H1 (cell line): ENCODE measurements at regions not wholly inside any gene's neighbourhood (a gene's known extent, or its start where the extent isn't known, plus 50 kb on each side); places are given as distances from the start of the nearest gene placed in this dataset.

Experiments used
- CTCF ChIA-PET: fragments of 300-600 bp; sonication (Branson Sonifier 250); formaldehyde crosslinking; loops from one replicate; lab custom pipeline; 2021; ENCODE audit not compliant: partially characterized antibody; lab: Charles Lee
- POLR2A ChIA-PET: fragments of 300-600 bp; sonication (Branson Sonifier 250); formaldehyde crosslinking; loops from one replicate; lab custom pipeline; 2021; ENCODE audit warnings: inconsistent platforms; ENCODE audit not compliant: partially characterized antibody; lab: Charles Lee
- DNase-seq, 2 experiments: peaks; one replicate each; pipeline versions ENCODE4 v3.0.0 to v3.0.0-alpha.2; 2010 to 2022; ENCODE audit warnings: low spot score in 2 of 2, low read depth in 1 of 2, mixed read lengths in 1 of 2
- FAIRE-seq: peaks from 2 replicates; lab custom pipeline; 2011; peaks lifted over from hg19 to GRCh38; lab: Jason Lieb, UNC
- H2AFZ ChIP-seq: 2 replicates; pipeline ENCODE4 v1.8.1; 2012; ENCODE audit warnings: low read length, inconsistent platforms
- H2AK5ac ChIP-seq: 2 replicates; pipeline ENCODE4 v1.6.1; 2013; ENCODE audit warnings: low read depth, low read length
- H2BK120ac ChIP-seq: replicated peaks from 2 replicates; pipeline ENCODE3; 2013; ENCODE audit warnings: low read depth, low read length, inconsistent platforms
- H2BK12ac ChIP-seq: 2 replicates; pipeline ENCODE4 v1.6.1; 2013; ENCODE audit warnings: low read depth, low read length
- H2BK15ac ChIP-seq: 2 replicates; pipeline ENCODE4 v1.6.1; 2013; ENCODE audit warnings: low read length
- H2BK20ac ChIP-seq: 2 replicates; pipeline ENCODE4 v1.6.1; 2013; ENCODE audit warnings: low read length
- H2BK5ac ChIP-seq: 2 replicates; pipeline ENCODE4 v1.6.1; 2013; ENCODE audit warnings: low read depth, low read length
- H3K14ac ChIP-seq: 2 replicates; pipeline ENCODE4 v1.6.1; 2013; ENCODE audit warnings: inconsistent platforms; ENCODE audit not compliant: insufficient read length
- H3K18ac ChIP-seq: 2 replicates; pipeline ENCODE4 v1.6.1; 2013; ENCODE audit warnings: low read length; ENCODE audit errors: extremely low read depth
- H3K23ac ChIP-seq: 2 replicates; pipeline ENCODE4 v1.6.1; 2013; ENCODE audit warnings: inconsistent platforms; ENCODE audit not compliant: insufficient read length
- H3K23me2 ChIP-seq: 2 replicates; pipeline ENCODE4 v1.6.1; 2013; ENCODE audit warnings: low read depth, low read length
- H3K27ac ChIP-seq: 2 replicates; pipeline ENCODE4 v1.6.1; 2011; ENCODE audit warnings: low read depth, low read length, inconsistent platforms
- H3K27me3 ChIP-seq, 4 experiments: replicated peaks in 1 of 4; 1 replicate in 1 of 4; 2 replicates in 3 of 4; pipeline versions ENCODE4 v1.6.1 to v1.8.1; 2011 to 2013; ENCODE audit warnings: low read length in 3 of 4, mild to moderate bottlenecking in 3 of 4, inconsistent platforms in 2 of 4, mixed read lengths in 2 of 4, moderate library complexity in 1 of 4; ENCODE audit not compliant: control insufficient read depth in 3 of 4, insufficient read depth in 3 of 4; ENCODE audit errors: extremely low read depth in 1 of 4
- H3K36me3 ChIP-seq, 4 experiments: 2 replicates each; pipeline versions ENCODE4 v1.6.1 to v1.8.1; 2011 to 2013; ENCODE audit warnings: mild to moderate bottlenecking in 4 of 4, low read length in 3 of 4, moderate library complexity in 2 of 4, control low read depth in 1 of 4, inconsistent platforms in 1 of 4; ENCODE audit not compliant: insufficient read depth in 4 of 4, control insufficient read depth in 2 of 4
- H3K4ac ChIP-seq: replicated peaks from 2 replicates; pipeline ENCODE3; 2013; ENCODE audit warnings: low read length, low read depth, mixed read lengths, inconsistent platforms; ENCODE audit not compliant: insufficient read length
- H3K4me1 ChIP-seq, 4 experiments: replicated peaks in 1 of 4; 1 replicate in 1 of 4; 2 replicates in 3 of 4; pipeline versions ENCODE4 v1.6.1 to v1.8.1; 2011 to 2013; ENCODE audit warnings: low read length in 3 of 4, inconsistent platforms in 2 of 4, mixed read lengths in 1 of 4; ENCODE audit not compliant: insufficient read depth in 4 of 4, control insufficient read depth in 3 of 4
- H3K4me2 ChIP-seq, 2 experiments: 2 replicates each; pipeline versions ENCODE4 v1.6.1 to v1.8.1; 2011 to 2013; ENCODE audit warnings: low read depth in 2 of 2, low read length in 2 of 2, control low read depth in 1 of 2, inconsistent platforms in 1 of 2, mild to moderate bottlenecking in 1 of 2; ENCODE audit not compliant: insufficient read depth in 1 of 2
- H3K4me3 ChIP-seq, 4 experiments: fragments of 200-600, 300-600 bp in 1 of 4; sonication (generic), shearing (Covaris generic), sonication (Bioruptor Twin) in 1 of 4; 2 replicates each; pipeline versions ENCODE4 v1.5.1 to v1.8.1; 2011 to 2016; ENCODE audit warnings: low read length in 4 of 4, low read depth in 3 of 4, control low read depth in 2 of 4, inconsistent platforms in 2 of 4, mild to moderate bottlenecking in 2 of 4, mixed read lengths in 1 of 4, moderate library complexity in 1 of 4; ENCODE audit not compliant: insufficient read depth in 2 of 4; ENCODE audit errors: extremely low read depth in 1 of 4
- H3K56ac ChIP-seq: replicated peaks from 2 replicates; pipeline ENCODE3; 2013; ENCODE audit warnings: low read depth, mild to moderate bottlenecking, mixed read lengths, low read length, inconsistent platforms; ENCODE audit not compliant: insufficient read length
- H3K79me1 ChIP-seq: 2 replicates; pipeline ENCODE4 v1.6.1; 2013; ENCODE audit warnings: low read depth, low read length, control low read depth
- H3K79me2 ChIP-seq, 2 experiments: 2 replicates each; pipeline versions ENCODE4 v1.6.1 to v1.8.1; 2012 to 2013; ENCODE audit warnings: low read length in 2 of 2, mild to moderate bottlenecking in 2 of 2, inconsistent platforms in 1 of 2; ENCODE audit not compliant: insufficient read depth in 2 of 2, control insufficient read depth in 1 of 2
- H3K9ac ChIP-seq, 4 experiments: replicated peaks in 1 of 4; 1 replicate in 1 of 4; 2 replicates in 3 of 4; pipeline versions ENCODE4 v1.6.1 to v1.8.1; 2011 to 2013; ENCODE audit warnings: low read depth in 3 of 4, low read length in 3 of 4, control low read depth in 2 of 4, mild to moderate bottlenecking in 2 of 4, moderate library complexity in 2 of 4, inconsistent platforms in 1 of 4; ENCODE audit errors: extremely low read depth in 1 of 4
- H3K9me3 ChIP-seq, 2 experiments: 2 replicates each; pipeline versions ENCODE4 v1.6.1 to v1.8.1; 2012 to 2013; ENCODE audit warnings: mild to moderate bottlenecking in 2 of 2, moderate library complexity in 2 of 2, control low read depth in 1 of 2, inconsistent platforms in 1 of 2, low read depth in 1 of 2, low read length in 1 of 2, mixed read lengths in 1 of 2; ENCODE audit not compliant: insufficient read depth in 2 of 2
- H4K20me1 ChIP-seq, 2 experiments: replicated peaks in 1 of 2; 2 replicates each; pipeline versions ENCODE3 to v1.8.1; 2011 to 2013; ENCODE audit warnings: inconsistent platforms in 2 of 2, low read length in 2 of 2, mild to moderate bottlenecking in 1 of 2; ENCODE audit not compliant: insufficient read depth in 2 of 2, control insufficient read depth in 1 of 2
- H4K5ac ChIP-seq: 2 replicates; pipeline ENCODE4 v1.6.1; 2013; ENCODE audit warnings: low read length, low read depth, mixed read lengths, inconsistent platforms; ENCODE audit not compliant: insufficient read length
- H4K8ac ChIP-seq: 2 replicates; pipeline ENCODE4 v1.8.0; 2013; ENCODE audit warnings: mild to moderate bottlenecking, moderate library complexity, low read length, inconsistent platforms; ENCODE audit not compliant: insufficient read depth; ENCODE audit errors: extremely low read depth
- H4K91ac ChIP-seq: replicated peaks from 2 replicates; pipeline ENCODE3; 2013; ENCODE audit warnings: low read length, mixed read lengths, inconsistent platforms; ENCODE audit not compliant: insufficient read length
- MAFK ChIP-seq: IDR thresholded peaks from 2 replicates; pipeline ENCODE4 v1.6.1; 2012; ENCODE audit warnings: low read depth, mild to moderate bottlenecking, improper control_type of control experiment, low read length
- RFX5 ChIP-seq: IDR thresholded peaks from 2 replicates; pipeline ENCODE4 v1.6.1; 2011; ENCODE audit warnings: low read depth, low read length, improper control_type of control experiment, borderline replicate concordance
- WGBS, 2 experiments: shearing (Covaris generic) in 1 of 2; methylation state at CpG; one replicate each; pipeline versions ENCODE4 v1.1.6 to v1.1.7; 2013 to 2015; ENCODE audit warnings: low lambda C conversion rate in 2 of 2, mixed read lengths in 2 of 2, inconsistent platforms in 1 of 2, low coverage in 1 of 2, missing lambda C conversion rate in 1 of 2; ENCODE audit not compliant: insufficient replicate concordance in 2 of 2, insufficient coverage in 1 of 2, insufficient read length in 1 of 2; ENCODE audit errors: extremely low coverage in 1 of 2, missing lambda C conversion rate in 1 of 2; 5-methylcytosine and 5-hydroxymethylcytosine counted together

- no peaks in the 10 kb centered on the region for H3K36me3 ChIP-seq
- no peak overlapping the region for H2BK20ac ChIP-seq
- H3K56ac ChIP-seq: no peak overlapping the region
- H3K9me3 ChIP-seq: no peaks in the 10 kb centered on the region
- H3K4me2 ChIP-seq: no peak overlapping the region
- H3K9ac ChIP-seq: no peak overlapping the region
- WGBS, 2 experiments: 92% methylated on average over 1 of the region's 1 CpG; no CpG with 5 or more reads in 1 of the 2 experiments
- POLR2A ChIA-PET: no interaction called here
- no peak overlapping the region for H2BK12ac ChIP-seq
- no peak overlapping the region for H3K18ac ChIP-seq
- no peak overlapping the region for H3K14ac ChIP-seq
- no peaks in the 10 kb centered on the region for H3K4me1 ChIP-seq
- H3K79me1 ChIP-seq: no peaks in the 10 kb centered on the region
- no peak overlapping the region for H4K91ac ChIP-seq
- no peak overlapping the region for H2BK120ac ChIP-seq
- H3K4ac ChIP-seq: no peak overlapping the region
- H2BK5ac ChIP-seq: no peak overlapping the region
- no peaks in the 10 kb centered on the region for H3K27me3 ChIP-seq
- H4K5ac ChIP-seq: no peak overlapping the region
- H2AFZ ChIP-seq: no peak overlapping the region
- no peak overlapping the region for H4K8ac ChIP-seq
- H3K27ac ChIP-seq: no peak overlapping the region
- FAIRE-seq (no peak), DNase-seq (no peak)
- H3K4me3 ChIP-seq: no peak overlapping the region
- H3K23me2 ChIP-seq: no peaks in the 10 kb centered on the region
- H3K23ac ChIP-seq: no peak overlapping the region
- no peaks in the 10 kb centered on the region for H3K79me2 ChIP-seq
- CTCF ChIA-PET: no interaction called here
- no peak overlapping the region for H2BK15ac ChIP-seq
- TF ChIP-seq MAFK (no peak), RFX5 (no peak)
- H2AK5ac ChIP-seq: no peak overlapping the region
- H4K20me1 ChIP-seq: no peaks in the 10 kb centered on the region
These were observed 66.3 kb upstream of the DIPK2B start for GRCh38 chrX:45267007-45267406.
